Colon (tissue), 2 donors: ENCODE measurements at regions not wholly inside any gene's neighbourhood (a gene's known extent, or its start where the extent isn't known, plus 50 kb on each side); places are given as distances from the start of the nearest gene placed in this dataset.
A peak's percentile ranks its signal among the peaks of the same experiment; 100 is the strongest.

Experiments used
- FAIRE-seq: peaks from 2 replicates; lab custom pipeline; 2012; peaks lifted over from hg19 to GRCh38; lab: Jason Lieb, UNC
- donor health status: control.
- donor health status: control.

DNA sequence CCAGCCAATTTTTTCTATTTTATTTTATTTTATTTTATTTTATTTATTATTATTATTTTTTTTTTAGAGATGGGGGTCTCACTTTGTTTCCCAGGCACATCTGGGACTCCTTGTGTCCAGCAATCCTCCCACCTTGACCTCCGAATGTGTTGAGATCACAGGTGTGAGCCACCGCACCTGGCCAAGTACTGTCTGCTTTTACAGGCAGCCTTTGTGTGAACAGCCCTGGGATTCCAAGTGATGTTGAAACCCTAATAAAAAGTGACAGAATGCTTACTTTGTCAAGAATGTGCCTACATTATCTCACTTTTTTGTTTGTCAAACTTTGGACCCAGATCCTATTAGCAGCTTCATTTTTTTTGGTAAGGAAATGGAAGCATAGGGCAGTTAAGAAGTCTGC lies 220.1 kb upstream of the EDNRB start:
- no peak for FAIRE-seq

DNA sequence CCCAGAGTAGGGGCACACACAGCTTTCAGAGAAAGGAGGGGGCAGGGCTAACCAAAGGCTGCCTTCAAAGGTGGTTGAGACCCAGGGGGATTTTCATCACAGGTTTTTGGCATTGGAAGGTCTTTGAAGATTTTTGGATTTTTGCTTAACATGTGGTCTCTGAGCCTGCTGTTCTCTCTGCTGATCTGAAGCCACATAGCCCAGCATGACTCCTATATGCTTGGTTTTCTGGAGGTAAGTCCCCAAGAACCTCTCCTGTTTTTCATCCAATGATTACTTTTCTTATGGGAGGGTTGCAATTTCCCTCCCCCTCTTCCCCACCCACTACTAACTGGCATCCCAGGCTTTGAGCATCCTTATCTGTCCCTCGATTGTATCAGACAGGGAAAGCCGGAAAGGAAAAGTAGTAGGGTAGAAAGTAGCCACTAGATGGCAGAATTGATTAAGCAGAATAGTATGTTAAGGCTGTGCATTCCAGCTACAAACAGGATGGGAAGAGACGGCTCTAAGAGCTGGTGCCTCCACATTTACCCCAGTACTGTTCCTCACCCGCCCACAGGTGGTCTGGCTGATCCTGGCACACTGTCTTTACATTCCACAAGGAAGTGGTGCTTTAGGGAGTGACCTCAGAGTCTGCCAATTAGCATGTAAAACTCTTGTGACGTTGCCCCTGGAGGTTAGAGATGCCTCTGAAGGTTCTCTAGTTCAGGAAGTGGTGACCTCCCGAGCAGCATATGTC lies 218.9 kb upstream of the EDNRB start:
- no peak for FAIRE-seq

DNA sequence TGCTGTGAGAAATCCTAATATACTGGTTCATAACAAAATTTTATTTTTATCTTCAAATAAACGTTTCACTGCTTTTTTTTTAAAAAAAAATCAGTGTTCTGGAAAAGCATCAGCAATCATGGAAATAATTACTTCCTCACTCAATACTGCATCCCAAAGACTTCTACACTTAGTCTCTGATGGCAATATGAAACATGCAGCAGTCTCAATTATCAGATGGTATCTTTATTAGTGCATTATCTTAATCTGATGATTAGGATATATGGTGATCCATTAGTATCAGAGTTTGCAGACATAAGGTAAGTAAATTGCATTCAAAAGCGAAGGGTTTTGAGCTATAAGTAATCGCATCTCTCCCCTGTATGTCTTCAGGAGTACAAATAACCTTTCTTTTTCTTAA lies 218.3 kb upstream of the EDNRB start:
- no peak for FAIRE-seq

DNA sequence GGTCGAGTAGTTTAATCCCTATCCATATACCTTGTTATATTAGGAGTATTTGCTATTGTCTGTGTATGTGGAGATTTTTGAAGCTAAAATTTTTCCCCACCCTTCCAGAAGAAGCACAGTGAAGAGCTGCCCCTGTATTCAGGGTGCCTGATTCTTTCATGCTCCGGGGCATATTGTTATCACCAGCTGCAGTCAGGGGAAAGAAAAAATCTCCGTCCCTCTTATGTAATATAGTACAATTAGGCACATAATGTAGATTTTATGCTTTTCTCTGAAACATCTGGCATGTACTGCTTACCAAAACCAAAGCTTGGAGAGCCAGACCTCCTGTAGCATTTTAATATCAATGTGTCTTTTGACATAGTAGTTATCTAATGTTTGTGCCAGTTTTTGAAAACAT lies 214.9 kb upstream of the EDNRB start:
- no peak for FAIRE-seq

DNA sequence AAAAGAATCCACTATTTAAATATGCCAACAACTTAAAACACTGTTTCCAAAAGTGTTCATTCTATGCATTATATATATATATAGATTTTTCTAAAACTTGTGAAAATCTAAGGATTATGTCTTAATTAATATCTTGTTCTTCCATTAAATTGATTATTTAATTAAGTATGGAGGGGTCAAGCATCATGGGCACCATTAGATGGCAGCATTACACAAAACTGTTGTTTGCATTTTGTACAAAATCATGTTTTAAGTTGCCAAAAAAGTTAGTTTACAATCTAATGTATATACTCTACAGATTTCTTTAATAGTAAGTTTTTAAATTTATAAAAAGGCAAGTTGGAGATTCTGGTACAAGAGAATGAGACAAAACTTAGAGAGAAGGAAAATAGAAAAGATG lies 213.2 kb upstream of the EDNRB start:
- FAIRE-seq, result no peak

DNA sequence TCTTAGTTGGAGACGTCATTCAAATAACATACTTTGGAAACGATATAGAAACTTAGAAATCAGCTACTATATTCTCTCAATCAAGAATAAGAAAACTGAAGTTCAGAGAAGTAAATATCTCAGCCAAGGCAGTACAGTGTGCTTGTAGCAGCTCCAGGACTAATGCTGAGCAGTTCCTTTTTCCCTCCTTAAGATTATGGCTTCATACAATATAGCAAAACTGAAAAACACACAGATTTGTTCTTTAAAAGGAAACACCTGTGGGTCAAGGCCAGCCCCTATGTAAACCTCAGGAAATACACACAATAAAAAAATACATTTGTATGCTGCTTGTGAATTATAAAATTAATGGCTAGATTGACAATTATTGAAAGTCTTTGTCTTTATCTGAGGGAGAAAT lies 212.7 kb upstream of the EDNRB start:
- no peak for FAIRE-seq

DNA sequence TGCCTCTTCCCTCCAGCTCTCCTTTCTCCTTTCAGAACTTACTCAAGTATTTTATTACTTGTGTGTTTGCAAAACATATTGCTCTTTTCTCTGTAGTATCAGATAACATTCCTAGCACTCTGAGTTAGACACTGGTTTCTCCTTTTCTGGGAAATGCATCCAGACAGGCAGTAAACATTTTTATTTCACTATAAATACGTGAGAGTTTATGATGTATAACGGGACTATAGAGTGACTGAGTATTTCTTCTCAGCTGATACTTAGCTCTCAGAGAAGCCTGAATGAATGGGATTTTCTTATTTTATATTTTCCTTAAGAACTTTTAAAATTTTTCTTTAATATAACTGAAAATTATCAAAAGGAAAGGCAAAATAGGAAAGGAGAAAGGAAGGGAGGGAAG lies 211.2 kb upstream of the EDNRB start:
- no peak for FAIRE-seq

DNA sequence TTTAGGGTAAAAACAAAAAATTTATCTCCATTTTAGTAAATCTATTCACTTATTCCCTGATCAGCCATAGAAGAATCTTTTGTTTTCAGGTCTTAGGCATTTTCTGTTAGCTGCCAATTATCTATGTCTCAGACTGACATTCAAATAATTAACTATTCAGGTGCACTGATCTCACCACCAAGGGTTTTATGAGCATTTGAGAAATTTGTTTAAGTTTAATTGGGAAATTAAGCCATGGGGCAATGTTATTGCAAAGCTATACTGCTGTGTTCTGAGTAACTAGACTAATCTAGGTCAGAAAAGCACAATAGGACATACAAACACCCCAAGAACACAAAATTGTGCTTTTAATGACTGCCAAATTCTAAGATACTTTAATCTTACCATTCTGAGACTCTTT lies 210.7 kb upstream of the EDNRB start:
- no peak for FAIRE-seq

DNA sequence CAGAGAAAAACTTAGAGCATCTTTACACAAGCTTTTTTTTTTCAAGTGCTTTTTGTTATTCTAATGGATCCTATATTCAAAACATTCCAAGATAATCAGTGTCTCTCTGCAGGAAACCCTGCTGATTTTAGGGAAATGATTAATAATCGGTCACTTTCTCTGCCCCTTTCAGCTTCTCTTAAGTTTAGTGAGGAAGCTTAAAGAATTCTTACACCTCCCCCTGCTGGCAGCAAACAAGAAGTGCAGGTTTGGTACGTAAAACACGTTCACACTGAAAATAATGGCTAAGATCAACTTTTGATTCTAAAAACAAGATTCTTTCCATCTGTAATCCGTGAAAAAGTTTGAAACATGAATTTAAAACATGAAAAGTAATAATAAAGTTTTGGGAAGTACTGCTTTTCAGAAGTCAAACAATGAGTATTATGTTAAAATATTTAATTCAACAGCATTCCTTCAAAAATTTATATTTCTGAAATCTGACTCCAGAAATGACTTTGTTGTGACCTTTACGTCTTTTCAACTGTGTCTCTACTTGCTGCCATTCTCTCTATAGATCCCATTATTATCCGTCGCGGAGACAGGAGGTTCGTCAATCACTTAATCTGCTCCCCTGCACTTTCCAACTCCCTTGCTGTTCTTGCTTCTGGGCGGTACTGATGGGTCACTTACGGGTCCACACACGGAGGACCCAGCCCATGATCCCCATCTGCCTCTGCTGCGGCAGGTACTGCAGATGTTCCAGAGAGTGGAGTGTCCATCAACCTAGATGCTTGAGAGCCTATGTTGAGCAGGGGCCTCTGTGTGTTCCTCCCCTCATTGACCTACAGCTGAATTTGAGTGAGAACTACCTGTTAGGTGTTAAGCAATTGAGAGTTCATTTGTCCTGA lies 203.1 kb upstream of the EDNRB start:
- FAIRE-seq, result no peak

DNA sequence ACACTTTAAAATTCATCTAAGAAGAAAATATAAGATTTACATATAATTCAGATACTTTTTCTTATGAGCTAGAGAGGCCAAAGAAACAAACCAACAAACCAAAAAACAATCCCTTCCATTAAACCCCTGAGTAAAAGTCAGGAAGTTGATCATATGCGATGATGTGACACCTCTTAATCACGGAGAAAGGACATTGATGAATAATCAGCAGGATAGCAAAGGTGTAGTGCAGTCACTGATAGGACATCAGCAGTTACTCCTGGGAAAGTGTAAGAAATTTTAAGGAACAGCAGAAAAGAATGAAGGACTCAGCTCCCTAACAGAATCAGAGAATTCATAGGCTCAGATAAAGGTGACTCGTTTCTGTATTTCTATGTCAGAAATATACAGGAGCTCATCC lies 202.4 kb upstream of the EDNRB start:
- no peak for FAIRE-seq

DNA sequence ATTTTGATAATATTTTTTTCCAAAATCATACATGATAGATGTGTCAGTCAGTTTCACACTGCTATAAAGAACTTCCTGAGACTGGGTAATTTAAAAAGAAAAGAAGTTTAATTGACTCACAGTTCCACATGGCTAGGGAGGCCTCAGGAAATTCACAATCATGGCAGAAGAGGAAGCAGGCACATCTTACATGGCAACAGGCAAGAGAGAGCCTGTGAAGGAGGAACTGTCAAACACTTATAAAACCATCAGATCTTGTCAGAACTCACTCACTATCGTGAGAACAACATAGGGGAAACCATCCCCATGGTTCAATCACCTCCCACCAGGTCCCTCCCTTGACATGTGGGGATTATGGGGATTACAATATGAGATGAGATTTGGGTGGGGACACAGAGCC lies 201.5 kb upstream of the EDNRB start:
- peak; percentile 72 for FAIRE-seq

DNA sequence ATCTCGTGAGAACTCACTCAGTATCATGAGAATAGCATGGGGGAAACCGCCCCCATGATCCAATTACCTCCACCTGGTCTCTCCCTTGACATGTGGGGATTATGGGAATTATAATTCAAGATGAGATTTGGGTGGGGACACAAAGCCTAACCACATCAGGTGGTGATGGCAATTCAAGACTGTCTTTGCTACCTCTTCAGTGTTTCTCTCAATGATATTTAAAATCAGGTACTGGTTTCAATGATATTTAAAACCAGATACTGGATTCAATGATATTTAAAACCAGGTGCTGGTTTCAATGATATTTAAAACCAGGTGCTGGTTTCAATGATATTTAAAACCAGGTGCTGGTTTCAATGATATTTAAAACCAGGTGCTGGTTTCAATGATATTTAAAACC lies 198.4 kb upstream of the EDNRB start:
- FAIRE-seq, result peak; percentile 61

DNA sequence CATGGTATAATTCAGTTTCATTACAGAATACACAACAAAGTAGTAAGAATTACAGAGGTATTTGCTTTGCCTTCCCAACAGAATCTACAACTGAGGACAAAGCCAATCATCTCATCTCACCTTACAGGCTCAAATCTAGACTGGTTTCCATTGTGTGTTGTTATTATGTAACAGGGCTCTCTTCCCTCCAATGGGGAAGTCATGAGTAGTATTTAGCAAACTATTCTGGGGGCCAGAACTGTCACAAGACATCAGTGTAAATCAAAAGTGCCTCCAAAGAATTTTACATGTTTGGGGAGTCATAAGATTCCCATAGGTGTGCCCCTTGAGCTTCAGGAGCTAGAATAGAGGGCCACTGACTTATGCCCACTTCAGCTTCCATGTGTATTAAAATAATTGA lies 187.0 kb upstream of the EDNRB start:
- no peak for FAIRE-seq

DNA sequence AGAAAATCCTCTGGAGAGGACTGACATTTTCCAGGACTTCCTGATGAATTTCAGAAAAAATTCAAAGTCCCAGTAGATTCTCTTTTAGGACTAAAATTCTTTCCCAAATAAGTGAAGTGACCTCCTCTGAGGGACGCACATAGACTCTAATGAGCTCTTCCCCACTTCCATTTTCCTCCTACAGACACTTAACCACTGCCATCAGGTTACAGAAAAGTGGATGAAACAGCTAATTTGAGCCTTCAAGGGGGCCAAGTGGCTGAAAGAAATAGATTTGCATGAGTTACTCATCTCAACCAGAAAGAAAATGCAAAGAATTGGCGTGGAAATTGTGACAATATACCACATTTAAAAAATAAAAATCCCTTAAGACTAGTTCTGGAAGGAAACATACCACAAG lies 185.3 kb upstream of the EDNRB start:
- FAIRE-seq, result no peak

DNA sequence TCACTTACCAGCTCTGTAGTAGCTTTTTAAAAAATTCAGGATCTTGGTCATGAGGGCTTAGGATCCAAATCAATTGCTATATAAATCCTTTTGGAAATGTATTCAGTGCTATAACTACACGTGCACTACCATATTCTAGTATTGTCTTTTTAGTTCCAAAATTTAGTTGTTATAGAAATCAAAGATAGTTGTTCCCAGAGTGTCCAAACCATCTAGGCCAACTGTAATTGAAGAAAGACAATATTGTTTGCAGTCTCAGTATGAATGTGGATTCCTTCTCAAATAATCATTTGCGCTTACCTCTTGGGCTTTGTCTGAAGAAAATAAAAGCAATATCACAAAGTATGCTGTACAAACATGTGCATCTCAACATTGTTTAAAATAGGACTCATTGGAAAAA lies 184.1 kb upstream of the EDNRB start:
- no peak for FAIRE-seq

DNA sequence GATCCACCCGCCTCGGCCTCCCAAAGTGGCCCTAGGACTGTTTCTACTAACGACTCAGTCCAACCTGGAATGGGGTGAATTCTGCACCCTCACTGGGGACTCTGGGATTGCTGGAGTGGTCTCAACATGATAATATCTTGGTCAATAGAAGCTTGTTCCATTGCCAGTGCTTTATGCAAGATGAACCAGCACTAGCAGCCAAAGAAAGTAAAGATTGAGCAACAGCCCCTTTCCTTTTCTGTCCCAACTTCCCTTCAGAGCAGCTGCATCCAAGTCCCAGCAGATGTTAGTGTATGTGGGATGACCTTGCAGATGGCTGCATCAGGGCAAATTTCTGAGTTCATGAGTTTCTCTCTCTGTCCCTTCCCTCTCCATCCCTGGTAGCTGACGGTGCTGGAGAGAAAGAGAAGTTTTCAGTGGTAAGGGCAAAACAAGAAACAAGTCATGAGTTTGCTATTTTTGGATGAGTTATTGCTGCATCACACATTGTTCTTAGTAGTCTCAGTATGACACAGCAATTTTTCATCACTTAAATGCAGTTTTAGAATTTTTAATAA lies 183.6 kb upstream of the EDNRB start:
- no peak for FAIRE-seq

DNA sequence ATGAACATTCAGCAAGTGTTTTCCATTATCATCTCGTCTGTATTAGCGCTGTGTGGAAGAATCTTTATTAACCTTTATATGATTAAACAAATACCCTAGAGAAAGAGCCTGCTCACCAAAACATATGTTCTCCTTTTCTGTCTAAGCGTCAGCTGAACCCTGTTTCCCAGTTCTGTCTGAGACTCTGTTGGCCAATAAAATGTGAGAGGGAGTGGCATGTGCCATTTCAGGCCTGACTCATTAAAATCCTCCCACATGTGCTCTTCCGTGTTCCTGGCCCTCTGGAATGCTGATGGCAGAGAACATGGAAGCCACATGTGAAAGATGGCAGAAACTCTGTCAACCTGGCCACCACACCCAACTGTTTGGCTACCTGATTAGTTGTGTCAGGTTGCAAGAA lies 181.9 kb upstream of the EDNRB start:
- FAIRE-seq, result no peak

DNA sequence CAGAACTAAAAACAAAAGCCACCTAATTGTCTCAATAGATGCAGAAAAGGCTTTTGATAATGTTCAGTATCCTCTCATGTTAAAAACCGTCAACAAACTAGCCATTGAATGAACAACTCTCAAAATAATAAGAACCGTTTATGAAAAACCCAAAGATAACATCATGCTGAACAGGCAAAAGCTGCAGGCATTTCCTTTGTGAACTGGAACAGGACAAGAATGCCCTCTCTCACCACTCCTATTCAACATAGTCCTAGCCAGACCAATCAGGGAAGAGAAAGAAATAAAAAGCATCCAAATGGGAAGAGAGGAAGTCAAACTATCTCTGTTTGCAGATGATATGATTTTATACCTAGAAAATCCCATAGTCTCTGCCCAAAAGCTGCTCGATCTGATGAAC lies 179.6 kb upstream of the EDNRB start:
- no peak for FAIRE-seq

DNA sequence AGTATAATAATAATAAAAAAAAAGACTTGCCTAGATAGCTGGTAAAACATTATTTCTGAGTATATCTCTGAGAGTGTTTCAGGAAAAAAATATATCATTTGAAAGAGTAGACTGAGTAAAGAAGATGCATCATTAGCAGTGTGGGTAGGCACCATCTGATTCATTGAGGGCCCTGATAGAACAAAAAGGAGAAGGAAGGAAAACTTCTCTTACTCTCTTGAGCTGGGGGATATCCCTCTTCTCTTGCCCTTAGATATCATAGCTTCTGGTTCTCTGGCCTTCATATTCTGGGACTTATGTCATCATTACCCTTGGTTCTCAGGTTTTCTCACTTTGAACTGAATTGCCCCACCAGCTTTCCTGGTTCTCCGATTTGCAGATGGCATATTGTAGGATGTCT lies 177.6 kb upstream of the EDNRB start:
- FAIRE-seq, result no peak

DNA sequence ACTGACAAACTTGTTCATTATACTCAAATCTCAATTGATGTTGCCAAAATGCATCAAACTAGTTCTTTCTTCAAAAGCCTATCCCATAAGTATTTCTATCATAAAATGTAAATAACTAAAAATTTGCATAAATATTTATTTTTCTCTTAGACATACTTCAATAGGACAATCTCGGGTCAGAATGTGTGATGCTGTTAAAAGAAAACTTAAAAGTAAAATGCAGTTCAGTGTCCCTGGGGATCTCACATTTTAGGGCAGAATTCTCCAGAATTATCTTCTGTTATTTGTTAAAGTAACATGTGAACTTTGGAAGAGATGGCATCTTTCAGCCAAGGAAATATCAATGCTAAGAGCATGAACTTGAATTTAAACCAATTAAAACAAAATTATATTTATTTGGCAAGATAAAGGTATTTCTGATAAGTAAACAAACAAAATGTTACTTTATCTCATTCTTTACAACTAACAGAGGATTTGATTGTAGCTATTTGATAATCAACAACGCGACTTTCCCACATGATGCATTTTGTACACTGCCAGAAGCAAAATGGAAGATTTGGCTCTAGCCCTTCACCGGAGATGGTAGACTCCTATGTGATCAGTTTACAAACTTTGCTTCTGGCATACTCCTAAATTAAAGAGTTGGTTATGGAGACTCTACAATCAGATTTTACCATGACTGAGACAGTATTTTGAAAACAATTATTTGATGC lies 169.5 kb upstream of the EDNRB start:
- FAIRE-seq, result no peak

DNA sequence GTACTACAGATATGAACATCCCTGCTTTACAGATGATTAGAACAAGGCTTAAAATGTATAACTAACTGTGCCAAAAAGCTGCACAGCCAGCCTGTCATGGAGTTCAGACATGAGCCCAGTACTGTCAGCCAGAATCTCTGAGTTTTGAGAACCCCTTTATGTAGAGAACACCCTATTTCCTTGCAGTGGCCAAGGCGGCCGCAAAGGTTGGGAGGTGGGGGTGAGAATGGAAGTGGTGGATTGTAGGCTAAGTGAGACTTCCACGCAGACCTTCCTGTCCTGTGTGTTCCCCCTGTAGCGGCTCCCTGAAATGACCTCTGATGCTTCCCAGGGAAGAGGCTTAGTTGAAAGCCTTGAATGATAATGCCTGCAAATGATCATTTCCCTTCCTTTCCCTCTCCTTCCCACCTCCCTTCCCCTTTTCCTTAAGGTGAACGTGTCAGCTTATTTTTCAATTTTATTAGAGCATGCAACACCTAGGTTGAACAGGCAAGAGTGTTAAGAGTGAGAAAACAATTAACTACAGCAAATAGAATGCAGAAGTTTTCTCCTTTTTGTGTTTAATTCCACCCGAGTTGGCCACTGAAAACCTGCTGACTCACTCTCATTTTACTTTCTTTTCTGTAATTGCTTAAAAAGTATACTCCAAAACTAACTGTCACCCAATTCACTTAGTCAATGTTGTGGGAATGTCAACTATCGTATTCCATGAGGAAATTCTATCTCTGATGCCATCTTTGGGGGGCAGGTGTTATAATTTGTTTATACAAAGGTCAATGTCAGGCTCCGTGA lies 167.0 kb upstream of the EDNRB start:
- no peak for FAIRE-seq

DNA sequence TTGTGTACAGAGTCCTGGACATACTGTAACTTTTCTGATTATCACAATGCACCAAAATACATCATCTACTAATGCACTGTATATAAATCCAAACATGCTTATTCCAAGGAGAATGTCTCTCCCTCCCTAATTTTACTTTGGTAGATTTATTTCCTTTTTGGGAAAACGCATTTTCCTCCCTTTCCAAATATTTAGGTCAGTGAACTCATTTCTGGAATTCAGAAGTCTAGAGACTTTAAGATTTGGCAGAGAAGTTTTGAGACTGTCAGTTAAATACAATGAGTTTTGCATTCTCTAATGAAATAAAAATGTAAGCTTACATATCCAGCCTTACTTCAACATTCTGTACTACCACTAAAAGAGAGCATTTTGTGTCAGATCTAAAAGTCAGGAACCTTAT lies 165.8 kb upstream of the EDNRB start:
- no peak for FAIRE-seq
